ENCODE measurements at regions not wholly inside any gene's neighbourhood (a gene's known extent, or its start where the extent isn't known, plus 50 kb on each side); places are given as distances from the start of the nearest gene placed in this dataset.

- WGBS (ENCODE audit: insufficient coverage, low coverage, low lambda C conversion rate, missing lambda C conversion rate), result 90% methylated on average over 1 of the region's 1 CpG
- ATAC-seq (no peak), DNase-seq (no peak)
- H3K4me1 ChIP-seq, result peaks cover 0 to 6% (median 0%) of the 10 kb centered on the region in 4 donors
- TF ChIP-seq POLR2A (IDR thresholded peaks at IDR 0.05) (no peak), CTCF (IDR thresholded peaks at IDR 0.05) (no peak)
- no peaks in the 10 kb centered on the region for H3K9me3 ChIP-seq
- no peak overlapping the region for H3K27ac ChIP-seq
- H3K27me3 ChIP-seq, result no peaks in the 10 kb centered on the region
- intact Hi-C loops (cut with DNase I), result no loop called here
- no peaks in the 10 kb centered on the region for H3K36me3 ChIP-seq
- H3K4me3 ChIP-seq, result no peak overlapping the region
Measured at GRCh38 chr1:182210417-182210816, 148.9 kb upstream of the ZNF648 start.

- intact Hi-C loops (cut with DNase I), result no loop called here
- H3K36me3 ChIP-seq, result no peaks in the 10 kb centered on the region
- no peak overlapping the region for H3K27ac ChIP-seq
- no peak for TF ChIP-seq POLR2A (IDR thresholded peaks at IDR 0.05)
- TF ChIP-seq CTCF (IDR thresholded peaks at IDR 0.05), result no peak
- no peaks in the 10 kb centered on the region for H3K9me3 ChIP-seq
- H3K27me3 ChIP-seq, result no peaks in the 10 kb centered on the region
- H3K4me3 ChIP-seq, result no peak overlapping the region
- DNase-seq, result no peak
- WGBS (ENCODE audit: insufficient coverage, low coverage, low lambda C conversion rate, missing lambda C conversion rate), result 70% methylated on average over 4 of the region's 4 CpGs
- no peak for ATAC-seq
- H3K4me1 ChIP-seq, result peaks cover 0 to 8% (median 0%) of the 10 kb centered on the region in 4 donors
Measured at GRCh38 chr1:182207300-182207699, 145.8 kb upstream of the ZNF648 start.

GRCh38 chr1:182206626-182207239, 145.2 kb upstream of the ZNF648 start:
- no peak overlapping the region for H3K27ac ChIP-seq
- H3K9me3 ChIP-seq, result no peaks in the 10 kb centered on the region
- intact Hi-C loops (cut with DNase I), result no loop called here
- H3K4me3 ChIP-seq, result no peak overlapping the region
- ATAC-seq (peak in 2 of 4 donors; percentile 13 to 51), DNase-seq (no peak)
- WGBS (ENCODE audit: insufficient coverage, low coverage, low lambda C conversion rate, missing lambda C conversion rate), result 86% methylated on average over 4 of the region's 4 CpGs
- H3K4me1 ChIP-seq, result peaks cover 0 to 8% (median 0%) of the 10 kb centered on the region in 4 donors
- TF ChIP-seq CTCF (IDR thresholded peaks at IDR 0.05) (no peak), POLR2A (IDR thresholded peaks at IDR 0.05) (no peak)
- no peaks in the 10 kb centered on the region for H3K27me3 ChIP-seq
- no peaks in the 10 kb centered on the region for H3K36me3 ChIP-seq

- no peak for DNase-seq
- TF ChIP-seq CTCF (IDR thresholded peaks at IDR 0.05) (no peak), POLR2A (IDR thresholded peaks at IDR 0.05) (no peak)
- Histone ChIP-seq H3K4me3 (no peak overlapping the region), H3K27me3 (no peaks in the 10 kb centered on the region), H3K27ac (no peak overlapping the region), H3K9me3 (no peaks in the 10 kb centered on the region), H3K4me1 (peaks cover 0 to 8% (median 0%) of the 10 kb centered on the region in 4 donors), H3K36me3 (no peaks in the 10 kb centered on the region)
- intact Hi-C loops (cut with DNase I), result no loop called here
- ATAC-seq, result peak; percentile 34 to 85 (median 54)
Measured at GRCh38 chr1:182205351-182206022, 144.0 kb upstream of the ZNF648 start.
